ENCODE measurements at regions not wholly inside any gene's neighbourhood (a gene's known extent, or its start where the extent isn't known, plus 50 kb on each side); places are given as distances from the start of the nearest gene placed in this dataset.

- peak; percentile 79 for DNase-seq (ENCODE audit: low spot score)
Observed at GRCh38 chr12:19018302-19018970, 111.1 kb upstream of the PLEKHA5 start.

- DNase-seq (ENCODE audit: low spot score): no peak
Observed at GRCh38 chr12:19021240-19021639, 108.3 kb upstream of the PLEKHA5 start.

GRCh38 chr12:19021646-19022045 lies 107.9 kb upstream of the PLEKHA5 start:
- DNase-seq (ENCODE audit: low spot score): no peak

GRCh38 chr12:19025582-19025981 lies 104.0 kb upstream of the PLEKHA5 start:
- DNase-seq (ENCODE audit: low spot score): no peak

- no peak for DNase-seq (ENCODE audit: low spot score)
Observed at GRCh38 chr12:19026034-19026433, 103.5 kb upstream of the PLEKHA5 start.

- no peak for DNase-seq (ENCODE audit: low spot score)
Observed at GRCh38 chr12:19026614-19027488, 102.7 kb upstream of the PLEKHA5 start.

GRCh38 chr12:19030180-19030579 lies 99.4 kb upstream of the PLEKHA5 start:
- no peak for DNase-seq (ENCODE audit: low spot score)

GRCh38 chr12:19030603-19031002 lies 98.9 kb upstream of the PLEKHA5 start:
- DNase-seq (ENCODE audit: low spot score): no peak

GRCh38 chr12:19031032-19031431 lies 98.5 kb upstream of the PLEKHA5 start:
- peak; percentile 94 for DNase-seq (ENCODE audit: low spot score)

- no peak for DNase-seq (ENCODE audit: low spot score)
Observed at GRCh38 chr12:19032826-19033225, 96.7 kb upstream of the PLEKHA5 start.

- no peak for DNase-seq (ENCODE audit: low spot score)
Observed at GRCh38 chr12:19033244-19033643, 96.3 kb upstream of the PLEKHA5 start.

GRCh38 chr12:19034937-19035336 lies 94.6 kb upstream of the PLEKHA5 start:
- no peak for DNase-seq (ENCODE audit: low spot score)

- peak; percentile 52 for DNase-seq (ENCODE audit: low spot score)
Observed at GRCh38 chr12:19035536-19035935, 94.0 kb upstream of the PLEKHA5 start.

- DNase-seq (ENCODE audit: low spot score): no peak
Observed at GRCh38 chr12:19036673-19037357, 92.7 kb upstream of the PLEKHA5 start.

GRCh38 chr12:19038209-19038608 lies 91.3 kb upstream of the PLEKHA5 start:
- no peak for DNase-seq (ENCODE audit: low spot score)

- no peak for DNase-seq (ENCODE audit: low spot score)
Observed at GRCh38 chr12:19039515-19039914, 90.0 kb upstream of the PLEKHA5 start.

- DNase-seq (ENCODE audit: low spot score): no peak
Observed at GRCh38 chr12:19042221-19042620, 87.3 kb upstream of the PLEKHA5 start.

- no peak for DNase-seq (ENCODE audit: low spot score)
Observed at GRCh38 chr12:19044430-19044829, 85.1 kb upstream of the PLEKHA5 start.

- no peak for DNase-seq (ENCODE audit: low spot score)
Observed at GRCh38 chr12:19044891-19045290, 84.6 kb upstream of the PLEKHA5 start.

- DNase-seq (ENCODE audit: low spot score): no peak
Observed at GRCh38 chr12:19045426-19045825, 84.1 kb upstream of the PLEKHA5 start.

GRCh38 chr12:19048943-19049342 lies 80.6 kb upstream of the PLEKHA5 start:
- DNase-seq (ENCODE audit: low spot score): no peak

GRCh38 chr12:19052689-19053088 lies 76.8 kb upstream of the PLEKHA5 start:
- no peak for DNase-seq (ENCODE audit: low spot score)

GRCh38 chr12:19053218-19053617 lies 76.3 kb upstream of the PLEKHA5 start:
- DNase-seq (ENCODE audit: low spot score): no peak
